ENCODE measurements at regions not wholly inside any gene's neighbourhood (a gene's known extent, or its start where the extent isn't known, plus 50 kb on each side); places are given as distances from the start of the nearest gene placed in this dataset.

- TF ChIP-seq EZH2 (IDR thresholded peaks at IDR 0.05; ENCODE audit: borderline replicate concordance, insufficient read depth, low read depth, low read length, poor library complexity, severe bottlenecking), result no peak
- TF ChIP-seq, protein P1, sequence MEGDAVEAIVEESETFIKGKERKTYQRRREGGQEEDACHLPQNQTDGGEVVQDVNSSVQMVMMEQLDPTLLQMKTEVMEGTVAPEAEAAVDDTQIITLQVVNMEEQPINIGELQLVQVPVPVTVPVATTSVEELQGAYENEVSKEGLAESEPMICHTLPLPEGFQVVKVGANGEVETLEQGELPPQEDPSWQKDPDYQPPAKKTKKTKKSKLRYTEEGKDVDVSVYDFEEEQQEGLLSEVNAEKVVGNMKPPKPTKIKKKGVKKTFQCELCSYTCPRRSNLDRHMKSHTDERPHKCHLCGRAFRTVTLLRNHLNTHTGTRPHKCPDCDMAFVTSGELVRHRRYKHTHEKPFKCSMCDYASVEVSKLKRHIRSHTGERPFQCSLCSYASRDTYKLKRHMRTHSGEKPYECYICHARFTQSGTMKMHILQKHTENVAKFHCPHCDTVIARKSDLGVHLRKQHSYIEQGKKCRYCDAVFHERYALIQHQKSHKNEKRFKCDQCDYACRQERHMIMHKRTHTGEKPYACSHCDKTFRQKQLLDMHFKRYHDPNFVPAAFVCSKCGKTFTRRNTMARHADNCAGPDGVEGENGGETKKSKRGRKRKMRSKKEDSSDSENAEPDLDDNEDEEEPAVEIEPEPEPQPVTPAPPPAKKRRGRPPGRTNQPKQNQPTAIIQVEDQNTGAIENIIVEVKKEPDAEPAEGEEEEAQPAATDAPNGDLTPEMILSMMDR (IDR thresholded peaks at IDR 0.05), result no peak
Observed at GRCh38 chr9:102514541-102514940, 480.6 kb upstream of the CYLC2 start.

Measured in B cell (primary cell).